OCI-LY3 (cell line): ENCODE measurements at regions not wholly inside any gene's neighbourhood (a gene's known extent, or its start where the extent isn't known, plus 50 kb on each side); places are given as distances from the start of the nearest gene placed in this dataset.

Experiments
- H2AFZ ChIP-seq: fragments of 200-600, 300-600 bp; shearing (Covaris generic); 2 replicates; pipeline ENCODE4 v1.6.0; 2014; ENCODE audit warnings: antibody characterized with exemption, low read depth, low read length
- H3K27ac ChIP-seq: fragments of 200-600, 300-600 bp; sonication (generic); 2 replicates; pipeline ENCODE4 v1.5.1; 2014; ENCODE audit warnings: mild to moderate bottlenecking, low read length, moderate library complexity, mixed read lengths
- H3K27me3 ChIP-seq: fragments of 200-600, 300-600 bp; sonication (generic); 2 replicates; pipeline ENCODE4 v1.6.1; 2014; ENCODE audit warnings: low read depth, low read length, mixed read lengths
- H3K36me3 ChIP-seq: fragments of 200-600, 300-600 bp; sonication (generic); replicated peaks from 2 replicates; pipeline ENCODE3; 2014; ENCODE audit warnings: low read depth, low read length, mixed read lengths
- H3K4me1 ChIP-seq: fragments of 300-600, 200-600 bp; sonication (generic); 2 replicates; pipeline ENCODE4 v1.6.1; 2014; ENCODE audit warnings: low read length, mixed read lengths
- H3K4me2 ChIP-seq: fragments of 200-600, 300-600 bp; sonication (generic); 2 replicates; pipeline ENCODE4 v1.6.1; 2014; ENCODE audit warnings: low read length, mixed read lengths
- H3K4me3 ChIP-seq: fragments of 300-600, 200-600 bp; sonication (generic); 2 replicates; pipeline ENCODE4 v1.5.1; 2014; ENCODE audit warnings: antibody characterized with exemption, mild to moderate bottlenecking, low read length, moderate library complexity
- H3K79me2 ChIP-seq: fragments of 300-600, 200-600 bp; shearing (Covaris generic); 2 replicates; pipeline ENCODE4 v1.6.1; 2014; ENCODE audit warnings: mild to moderate bottlenecking, low read length, mixed read lengths
- H3K9ac ChIP-seq: fragments of 300-600, 200-600 bp; shearing (Covaris generic); 2 replicates; pipeline ENCODE4 v1.6.0; 2014; ENCODE audit warnings: mild to moderate bottlenecking, low read length, moderate library complexity
- H3K9me3 ChIP-seq: fragments of 200-600, 300-600 bp; shearing (Covaris generic); 2 replicates; pipeline ENCODE4 v1.6.1; 2014; ENCODE audit warnings: low read length, mixed read lengths; ENCODE audit not compliant: insufficient read depth
- H4K20me1 ChIP-seq: fragments of 200-600, 300-600 bp; sonication (generic); 2 replicates; pipeline ENCODE4 v1.6.1; 2016; ENCODE audit warnings: low read length, mixed read lengths; ENCODE audit not compliant: insufficient read depth
- EZH2phosphoT487 ChIP-seq: fragments of 200-600 bp; shearing (Covaris generic); IDR thresholded peaks from 2 replicates; pipeline ENCODE4 v1.6.1; 2018; ENCODE audit warnings: antibody characterized with exemption, mixed run types, low read depth
- TF ChIP-seq, protein P1 (sequence below): fragments of 200-600, 300-600 bp; sonication (generic); IDR thresholded peaks from 2 replicates; pipeline ENCODE4 v1.5.1; 2014; ENCODE audit warnings: antibody characterized with exemption, low read length, low read depth

DNA sequence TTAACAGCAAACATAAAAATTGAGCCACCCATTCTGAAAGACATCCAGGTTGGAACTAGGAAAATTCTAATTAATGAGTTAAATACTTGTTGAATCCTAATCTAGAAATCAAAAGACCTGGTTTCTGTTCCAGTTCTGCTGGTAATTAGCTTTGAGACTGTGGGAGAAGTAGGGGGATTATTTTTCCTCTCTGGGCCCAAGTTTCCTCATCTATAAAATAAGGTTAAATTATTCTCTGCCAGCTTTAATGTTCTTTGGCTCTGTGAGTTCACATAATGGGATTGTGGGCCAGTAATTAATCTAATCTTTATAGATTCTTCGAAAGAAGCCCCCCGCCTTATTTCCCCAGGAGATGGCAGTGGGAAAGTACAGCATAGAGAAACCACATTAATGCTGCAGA lies 104.6 kb downstream of the ENC1 start:
- Histone ChIP-seq H3K4me3 (no peak overlapping the region), H4K20me1 (no peaks in the 10 kb centered on the region), H3K9me3 (no peaks in the 10 kb centered on the region), H3K36me3 (no peaks in the 10 kb centered on the region), H3K9ac (no peak overlapping the region), H3K27ac (no peak overlapping the region), H2AFZ (no peak overlapping the region), H3K27me3 (no peaks in the 10 kb centered on the region), H3K4me2 (no peak overlapping the region), H3K4me1 (no peaks in the 10 kb centered on the region; the same call in 1 of the 2 replicates), H3K79me2 (no peaks in the 10 kb centered on the region)
- TF ChIP-seq, protein P1, sequence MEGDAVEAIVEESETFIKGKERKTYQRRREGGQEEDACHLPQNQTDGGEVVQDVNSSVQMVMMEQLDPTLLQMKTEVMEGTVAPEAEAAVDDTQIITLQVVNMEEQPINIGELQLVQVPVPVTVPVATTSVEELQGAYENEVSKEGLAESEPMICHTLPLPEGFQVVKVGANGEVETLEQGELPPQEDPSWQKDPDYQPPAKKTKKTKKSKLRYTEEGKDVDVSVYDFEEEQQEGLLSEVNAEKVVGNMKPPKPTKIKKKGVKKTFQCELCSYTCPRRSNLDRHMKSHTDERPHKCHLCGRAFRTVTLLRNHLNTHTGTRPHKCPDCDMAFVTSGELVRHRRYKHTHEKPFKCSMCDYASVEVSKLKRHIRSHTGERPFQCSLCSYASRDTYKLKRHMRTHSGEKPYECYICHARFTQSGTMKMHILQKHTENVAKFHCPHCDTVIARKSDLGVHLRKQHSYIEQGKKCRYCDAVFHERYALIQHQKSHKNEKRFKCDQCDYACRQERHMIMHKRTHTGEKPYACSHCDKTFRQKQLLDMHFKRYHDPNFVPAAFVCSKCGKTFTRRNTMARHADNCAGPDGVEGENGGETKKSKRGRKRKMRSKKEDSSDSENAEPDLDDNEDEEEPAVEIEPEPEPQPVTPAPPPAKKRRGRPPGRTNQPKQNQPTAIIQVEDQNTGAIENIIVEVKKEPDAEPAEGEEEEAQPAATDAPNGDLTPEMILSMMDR, result no peak
- TF ChIP-seq EZH2phosphoT487, result no peak

DNA sequence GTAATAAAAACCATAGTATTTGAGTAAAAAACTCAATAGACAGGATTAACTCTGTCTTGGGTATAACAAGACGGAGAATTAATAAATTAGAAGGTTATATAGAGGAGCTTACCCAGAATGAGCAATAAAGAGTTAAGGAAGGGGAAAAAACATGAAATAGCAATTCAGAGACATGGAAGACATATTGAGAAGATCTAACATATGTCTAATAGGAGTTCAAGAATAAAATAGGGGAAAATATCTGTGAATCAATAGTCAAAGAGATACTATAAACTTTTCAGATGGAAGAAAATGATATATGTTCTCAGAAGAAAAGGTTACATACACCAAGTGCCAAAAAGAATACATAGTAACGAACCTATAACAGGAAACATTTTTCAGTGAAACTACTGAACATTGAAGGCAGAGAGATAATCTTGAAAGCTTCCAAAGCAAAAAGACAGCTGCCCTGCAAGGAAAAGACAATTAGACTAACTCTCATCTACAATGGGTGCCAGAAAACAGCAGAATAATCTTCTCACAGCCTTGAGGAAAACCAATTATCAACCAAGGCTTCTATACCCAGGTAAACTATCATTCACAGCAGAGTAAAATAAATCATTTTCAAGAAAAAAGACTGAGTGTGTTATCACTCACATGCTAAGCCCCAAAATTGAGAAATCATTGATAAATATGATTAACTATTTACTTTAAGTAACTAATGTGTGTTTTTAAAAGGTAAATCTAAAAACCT lies 106.0 kb downstream of the ENC1 start:
- no peaks in the 10 kb centered on the region; the same call in 1 of the 2 replicates for H3K4me1 ChIP-seq
- no peak overlapping the region for H2AFZ ChIP-seq
- no peak overlapping the region for H3K9ac ChIP-seq
- no peaks in the 10 kb centered on the region for H3K9me3 ChIP-seq
- TF ChIP-seq EZH2phosphoT487, result no peak
- TF ChIP-seq, protein P1, result no peak
- H3K36me3 ChIP-seq, result no peaks in the 10 kb centered on the region
- no peak overlapping the region for H3K27ac ChIP-seq
- no peaks in the 10 kb centered on the region for H4K20me1 ChIP-seq
- H3K4me2 ChIP-seq, result no peak overlapping the region
- H3K4me3 ChIP-seq, result no peak overlapping the region
- no peaks in the 10 kb centered on the region for H3K27me3 ChIP-seq
- H3K79me2 ChIP-seq, result no peaks in the 10 kb centered on the region

DNA sequence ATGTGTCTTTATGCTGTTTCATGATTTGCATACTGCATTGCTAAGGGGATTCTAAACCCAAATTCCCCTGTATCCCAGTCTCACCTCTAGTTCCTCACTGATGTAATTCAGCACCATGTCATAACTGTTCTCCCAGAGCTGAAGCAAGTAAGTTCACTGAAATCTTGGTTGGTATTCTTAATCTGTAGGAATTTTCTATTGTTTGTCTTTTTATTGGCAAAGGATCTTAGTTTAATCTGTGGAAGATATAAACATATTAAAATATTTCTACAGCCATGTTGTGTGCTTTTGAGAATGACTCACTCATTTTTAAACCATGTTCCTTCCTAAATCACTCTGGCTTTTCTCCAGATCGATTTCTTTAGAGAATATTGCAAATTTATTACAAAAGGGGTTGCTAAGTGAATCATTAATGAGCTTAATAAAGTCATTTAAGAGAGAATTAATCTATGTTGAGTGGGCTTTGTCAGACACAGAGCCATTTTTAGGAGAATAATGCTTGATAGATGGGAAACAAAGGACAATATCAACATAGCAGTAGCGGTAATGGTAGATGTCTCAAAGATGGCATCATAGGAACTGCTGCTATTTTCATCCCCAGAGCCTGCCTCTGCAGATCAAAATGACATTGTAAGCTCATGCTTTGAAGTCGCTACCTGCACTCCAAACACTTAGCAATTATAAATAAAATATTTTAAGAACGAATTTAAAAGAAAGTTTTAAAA lies 110.0 kb downstream of the ENC1 start:
- no peaks in the 10 kb centered on the region for H3K79me2 ChIP-seq
- no peaks in the 10 kb centered on the region for H3K9me3 ChIP-seq
- H3K4me1 ChIP-seq, result no peaks in the 10 kb centered on the region
- TF ChIP-seq, protein P1, result no peak
- TF ChIP-seq EZH2phosphoT487, result no peak
- H3K4me2 ChIP-seq, result no peak overlapping the region
- no peak overlapping the region for H3K9ac ChIP-seq
- no peak overlapping the region for H3K27ac ChIP-seq
- H2AFZ ChIP-seq, result no peak overlapping the region
- H3K36me3 ChIP-seq, result no peaks in the 10 kb centered on the region
- H3K27me3 ChIP-seq, result no peaks in the 10 kb centered on the region
- no peak overlapping the region for H3K4me3 ChIP-seq
- H4K20me1 ChIP-seq, result no peaks in the 10 kb centered on the region

DNA sequence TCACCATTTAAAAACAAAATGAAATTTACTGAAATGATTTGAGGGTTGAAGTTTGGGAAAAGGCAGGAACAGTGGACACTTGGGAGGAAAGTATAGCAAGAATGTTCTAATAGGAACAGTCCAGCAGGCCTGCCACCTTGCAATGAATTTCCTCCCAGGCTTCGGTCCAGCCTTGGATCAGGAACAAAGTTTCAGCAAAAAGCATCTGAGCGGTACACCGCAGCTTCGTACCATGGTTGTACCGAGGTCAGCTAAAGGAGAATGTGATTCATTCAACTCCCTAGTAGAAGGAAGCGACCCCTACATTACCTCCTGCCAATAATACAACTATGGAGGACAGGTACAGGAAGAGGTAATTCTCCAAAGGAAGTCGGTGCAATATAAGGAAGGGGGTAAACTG lies 111.4 kb downstream of the ENC1 start:
- H3K9me3 ChIP-seq, result no peaks in the 10 kb centered on the region
- no peak overlapping the region for H2AFZ ChIP-seq
- H3K4me2 ChIP-seq, result no peak overlapping the region
- H3K27me3 ChIP-seq, result no peaks in the 10 kb centered on the region
- TF ChIP-seq, protein P1, result no peak
- TF ChIP-seq EZH2phosphoT487, result no peak
- no peak overlapping the region for H3K27ac ChIP-seq
- no peaks in the 10 kb centered on the region for H4K20me1 ChIP-seq
- no peak overlapping the region for H3K4me3 ChIP-seq
- no peaks in the 10 kb centered on the region for H3K79me2 ChIP-seq
- H3K36me3 ChIP-seq, result no peaks in the 10 kb centered on the region
- H3K4me1 ChIP-seq, result no peaks in the 10 kb centered on the region
- H3K9ac ChIP-seq, result no peak overlapping the region
